Testis (tissue), 2 donors: ENCODE measurements at regions not wholly inside any gene's neighbourhood (a gene's known extent, or its start where the extent isn't known, plus 50 kb on each side); places are given as distances from the start of the nearest gene placed in this dataset.

Source experiments
- DNase-seq: peaks from one replicate; pipeline ENCODE4 v3.0.0-alpha.2; 2019
- H3K27ac ChIP-seq, 2 donors: fragments of 200-600 bp; sonication (generic); one replicate each; pipeline ENCODE4 v1.5.1; 2019
- H3K27me3 ChIP-seq: fragments of 200-600 bp; sonication (generic); one replicate; pipeline ENCODE4 v1.5.1; 2019
- H3K36me3 ChIP-seq: fragments of 200-600 bp; sonication (generic); one replicate; pipeline ENCODE4 v1.5.1; 2017; ENCODE audit warnings: low read depth; ENCODE audit errors: missing control alignments
- H3K4me1 ChIP-seq: fragments of 200-600 bp; sonication (generic); one replicate; pipeline ENCODE4 v1.5.1; 2019
- H3K4me3 ChIP-seq, 2 donors: fragments of 200-600 bp; sonication (generic); one replicate each; pipeline ENCODE4 v1.5.1; 2017 to 2019
- H3K9me3 ChIP-seq: fragments of 200-600 bp; sonication (generic); one replicate; pipeline ENCODE4 v1.5.1; 2017
- CTCF ChIP-seq, 3 experiments: fragments of 450-650 bp in 2 of 3; fragments of 200-600 bp in 1 of 3; sonication (generic) in 1 of 3; IDR thresholded peaks; one replicate each; pipeline ENCODE4 v1.5.1; 2016 to 2019; ENCODE audit warnings: antibody characterized with exemption in 3 of 3, mild to moderate bottlenecking in 2 of 3, moderate library complexity in 1 of 3
- POLR2A ChIP-seq: fragments of 450-650 bp; IDR thresholded peaks from one replicate; pipeline ENCODE4 v1.6.1; 2017; ENCODE audit warnings: antibody characterized with exemption, mild to moderate bottlenecking, moderate library complexity
- WGBS, 2 donors: methylation state at CpG; one replicate each; pipeline ENCODE4 v1.1.5; 2018; 5-methylcytosine and 5-hydroxymethylcytosine counted together
- intact Hi-C: fragments of 100-400 bp; cut with DNase I; formaldehyde crosslinking; loops from one replicate; pipeline ENCODE4 v1.15.1; 2023; ENCODE audit warnings: low total_unique reads

GRCh38 chr10:81096558-81096957 is 558.9 kb downstream of the SH2D4B start:
- Histone ChIP-seq H3K27me3 (no peaks in the 10 kb centered on the region), H3K9me3 (no peaks in the 10 kb centered on the region), H3K27ac (no peak overlapping the region), H3K4me1 (no peaks in the 10 kb centered on the region), H3K4me3 (no peak overlapping the region), H3K36me3 (no peaks in the 10 kb centered on the region)
- intact Hi-C loops: no loop called here
- WGBS, 2 donors: 72 to 78% methylated on average over 1 of the region's 1 CpG
- TF ChIP-seq POLR2A (no peak), CTCF (IDR thresholded peaks at IDR 0.05) (no peak)
- no peak for DNase-seq

GRCh38 chr10:81101062-81101461 is 563.4 kb downstream of the SH2D4B start:
- intact Hi-C loops: no loop called here
- no peak for TF ChIP-seq CTCF (IDR thresholded peaks at IDR 0.05)
- TF ChIP-seq POLR2A: no peak

GRCh38 chr10:81104494-81104893 is 566.8 kb downstream of the SH2D4B start:
- H3K36me3 ChIP-seq: no peaks in the 10 kb centered on the region
- H3K4me3 ChIP-seq: no peak overlapping the region
- no peaks in the 10 kb centered on the region for H3K4me1 ChIP-seq
- H3K9me3 ChIP-seq: no peaks in the 10 kb centered on the region
- H3K27me3 ChIP-seq: no peaks in the 10 kb centered on the region
- no peak overlapping the region for H3K27ac ChIP-seq
- intact Hi-C loops: no loop called here
- TF ChIP-seq CTCF (IDR thresholded peaks at IDR 0.05): no peak
- no peak for TF ChIP-seq POLR2A
- WGBS, 2 donors: 82 to 90% methylated on average over 3 of the region's 3 CpGs
- DNase-seq: no peak

More at GRCh38 chr10:81101062-81101461, 563.4 kb downstream of the SH2D4B start:
- Histone ChIP-seq H3K27ac (no peak overlapping the region), H3K4me3 (no peak overlapping the region), H3K27me3 (no peaks in the 10 kb centered on the region), H3K36me3 (no peaks in the 10 kb centered on the region), H3K9me3 (no peaks in the 10 kb centered on the region), H3K4me1 (no peaks in the 10 kb centered on the region)
- DNase-seq: no peak

GRCh38 chr10:81108516-81109199 is 571.0 kb downstream of the SH2D4B start:
- no peak for DNase-seq
- WGBS, 2 donors: 86 to 90% methylated on average over 3 of the region's 3 CpGs
- TF ChIP-seq CTCF (IDR thresholded peaks at IDR 0.05) (no peak), POLR2A (no peak)
- Histone ChIP-seq H3K4me3 (no peak overlapping the region), H3K36me3 (no peaks in the 10 kb centered on the region), H3K27ac (no peak overlapping the region), H3K9me3 (no peaks in the 10 kb centered on the region), H3K4me1 (no peaks in the 10 kb centered on the region), H3K27me3 (no peaks in the 10 kb centered on the region)
- intact Hi-C loops: no loop called here

- Histone ChIP-seq H3K27me3 (no peaks in the 10 kb centered on the region), H3K4me1 (no peaks in the 10 kb centered on the region), H3K4me3 (no peak overlapping the region), H3K27ac (no peak overlapping the region), H3K36me3 (no peaks in the 10 kb centered on the region), H3K9me3 (no peaks in the 10 kb centered on the region)
- 88 to 90% methylated on average over 6 of the region's 6 CpGs for WGBS, 2 donors
- intact Hi-C loops: no loop called here
- TF ChIP-seq CTCF (IDR thresholded peaks at IDR 0.05): no peak
- no peak for TF ChIP-seq POLR2A
- DNase-seq: no peak
These were observed 571.6 kb downstream of the SH2D4B start for GRCh38 chr10:81109200-81109752.
